CD4-positive, alpha-beta T cell treated with Interferon alpha-2 for 1 hour (primary cell): ENCODE measurements at regions not wholly inside any gene's neighbourhood (a gene's known extent, or its start where the extent isn't known, plus 50 kb on each side); places are given as distances from the start of the nearest gene placed in this dataset.
"Not testable (repeated sequence)": the region's sequence is repeated elsewhere in the genome, so short reads cannot be mapped to it uniquely, and the experiment has no call there.

Experiments used
- DNase-seq, 2 donors: peaks; one replicate each; pipeline ENCODE4 v3.0.0-alpha.2; 2020 to 2022

GRCh38 chr1:194357573-194358207 is 1171.3 kb upstream of the B3GALT2 start:
- DNase-seq = not testable (repeated sequence)

- no peak for DNase-seq
Measured at GRCh38 chr1:194355488-194356106, 1169.2 kb upstream of the B3GALT2 start.

GRCh38 chr1:194353121-194353520 is 1166.7 kb upstream of the B3GALT2 start:
- no peak for DNase-seq

- DNase-seq = no peak
Measured at GRCh38 chr1:194347200-194347599, 1160.8 kb upstream of the B3GALT2 start.

- DNase-seq = no peak
Measured at GRCh38 chr1:194342484-194343262, 1156.3 kb upstream of the B3GALT2 start.

GRCh38 chr1:194341587-194341986 is 1155.2 kb upstream of the B3GALT2 start:
- DNase-seq = no peak

- DNase-seq = no peak
Measured at GRCh38 chr1:194339471-194339870, 1153.1 kb upstream of the B3GALT2 start.

- no peak for DNase-seq
Measured at GRCh38 chr1:194338241-194338948, 1152.0 kb upstream of the B3GALT2 start.

GRCh38 chr1:194333240-194333639 is 1146.8 kb upstream of the B3GALT2 start:
- DNase-seq = no peak

- DNase-seq = no peak
Measured at GRCh38 chr1:194331758-194332157, 1145.3 kb upstream of the B3GALT2 start.

- no peak for DNase-seq
Measured at GRCh38 chr1:194322751-194323150, 1136.3 kb upstream of the B3GALT2 start.

- no peak for DNase-seq
Measured at GRCh38 chr1:194318790-194319280, 1132.4 kb upstream of the B3GALT2 start.

- no peak for DNase-seq
Measured at GRCh38 chr1:194309697-194310096, 1123.3 kb upstream of the B3GALT2 start.

- no peak for DNase-seq
Measured at GRCh38 chr1:194309269-194309668, 1122.9 kb upstream of the B3GALT2 start.

GRCh38 chr1:194300776-194301175 is 1114.4 kb upstream of the B3GALT2 start:
- no peak for DNase-seq

- DNase-seq = no peak
Measured at GRCh38 chr1:194300340-194300739, 1113.9 kb upstream of the B3GALT2 start.

- no peak for DNase-seq
Measured at GRCh38 chr1:194298007-194298598, 1111.7 kb upstream of the B3GALT2 start.

GRCh38 chr1:194297094-194297493 is 1110.7 kb upstream of the B3GALT2 start:
- DNase-seq = no peak

- no peak for DNase-seq
Measured at GRCh38 chr1:194296201-194296600, 1109.8 kb upstream of the B3GALT2 start.

- peak; percentile 43 to 77 for DNase-seq
Measured at GRCh38 chr1:194295685-194296084, 1109.3 kb upstream of the B3GALT2 start.

- DNase-seq = no peak
Measured at GRCh38 chr1:194293851-194294405, 1107.5 kb upstream of the B3GALT2 start.

GRCh38 chr1:194292966-194293365 is 1106.6 kb upstream of the B3GALT2 start:
- DNase-seq = no peak
